HTR-8/SVneo (cell line): ENCODE measurements at regions not wholly inside any gene's neighbourhood (a gene's known extent, or its start where the extent isn't known, plus 50 kb on each side); places are given as distances from the start of the nearest gene placed in this dataset.

Experiments
- DNase-seq: peaks from one replicate; pipeline ENCODE4 v3.0.0; 2011; ENCODE audit warnings: low spot score, mixed read lengths; ENCODE audit not compliant: insufficient read length
- FAIRE-seq: peaks from 2 replicates; lab custom pipeline; 2011; peaks lifted over from hg19 to GRCh38; lab: Jason Lieb, UNC

DNA sequence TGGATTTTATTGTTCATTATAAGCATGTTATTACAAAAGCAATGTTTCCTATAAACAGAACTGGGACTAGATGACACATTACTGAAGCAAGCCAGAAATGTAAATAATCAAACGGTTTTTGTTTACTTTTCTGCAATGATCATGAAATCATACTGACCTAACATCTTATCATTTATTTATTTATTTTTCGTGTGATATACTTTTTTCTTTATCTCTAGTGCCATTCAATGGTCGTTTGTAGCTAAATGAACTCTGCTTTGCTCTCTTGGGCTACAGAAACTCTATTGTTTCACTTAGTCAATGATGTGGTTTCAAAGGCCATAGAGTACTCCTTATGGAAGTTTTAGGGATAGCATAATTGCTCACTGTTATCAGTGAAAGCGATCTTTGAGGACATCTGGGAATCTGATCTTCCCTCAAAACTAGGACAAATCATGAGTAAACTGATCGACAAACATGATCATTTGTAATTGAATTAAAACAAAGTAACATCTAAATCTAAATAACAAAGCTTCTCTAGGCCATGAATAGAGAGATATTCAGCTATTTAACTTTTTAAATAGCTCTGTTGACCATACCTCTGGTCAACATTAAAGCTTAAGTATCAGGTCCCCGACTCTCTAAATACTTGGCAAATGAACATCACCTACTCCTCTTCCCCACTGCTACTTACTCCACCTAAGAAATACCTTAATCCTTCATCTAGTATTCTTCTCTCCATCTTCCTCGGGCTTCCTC lies 933.4 kb downstream of the TFAP2A start:
- DNase-seq = no peak
- no peak for FAIRE-seq

DNA sequence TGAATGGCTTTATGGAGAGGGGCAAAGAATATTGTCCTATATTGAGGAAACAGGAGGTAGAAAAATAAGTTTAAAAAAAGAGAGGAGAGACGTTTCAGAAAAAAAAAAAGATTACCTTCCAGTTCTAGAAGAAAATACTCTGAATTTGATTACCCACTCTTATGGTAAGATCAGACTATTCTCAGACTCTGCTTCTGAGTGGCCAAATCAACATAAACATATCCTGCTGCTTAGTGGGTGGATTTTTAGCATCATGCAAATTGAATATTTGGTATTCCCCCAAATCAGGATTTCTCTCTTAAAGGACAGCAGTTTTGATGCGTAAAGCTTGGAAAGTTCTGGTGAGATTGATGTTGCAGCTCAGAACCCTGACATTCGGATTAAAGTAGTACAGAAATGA lies 946.6 kb downstream of the TFAP2A start:
- no peak for DNase-seq
- FAIRE-seq = no peak

DNA sequence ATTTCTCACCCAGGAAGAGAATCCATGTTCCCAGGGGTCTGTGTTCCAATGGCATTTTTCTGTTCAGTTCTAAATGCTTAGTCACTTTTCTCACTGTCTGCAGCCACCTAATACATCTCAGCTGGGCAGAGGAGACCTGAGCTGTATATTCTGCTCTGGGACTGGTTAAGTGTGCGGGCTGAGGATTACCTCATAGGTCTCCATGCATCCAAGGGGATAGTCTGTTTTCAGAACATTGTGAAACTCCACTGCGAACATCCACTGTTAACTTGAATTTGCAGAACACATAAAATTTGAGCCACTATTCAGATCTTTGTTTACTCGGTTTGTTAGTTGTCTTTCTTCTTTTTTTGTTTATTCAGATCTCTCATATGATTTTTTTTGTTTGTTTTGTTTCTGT lies 947.1 kb downstream of the TFAP2A start:
- DNase-seq = no peak
- FAIRE-seq = no peak

DNA sequence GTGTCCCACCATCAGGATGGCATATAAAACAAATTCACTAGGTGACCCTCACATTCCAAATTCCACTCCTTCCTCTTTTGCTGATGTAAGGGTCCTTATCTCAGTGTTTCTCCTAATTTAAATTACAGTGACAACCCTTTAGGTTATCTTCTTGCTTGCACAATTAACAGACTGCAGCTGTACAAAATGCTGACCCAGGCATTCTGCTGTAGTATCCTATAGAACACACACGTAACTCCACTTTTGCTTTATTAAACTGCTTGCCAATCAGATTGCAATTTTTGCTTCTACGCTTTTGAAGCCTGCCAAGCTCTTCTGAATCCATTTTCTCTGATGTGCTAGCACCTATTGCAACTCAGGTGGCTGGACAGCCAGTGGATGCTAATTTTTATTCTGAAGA lies 950.3 kb downstream of the TFAP2A start:
- FAIRE-seq (no peak), DNase-seq (no peak)

DNA sequence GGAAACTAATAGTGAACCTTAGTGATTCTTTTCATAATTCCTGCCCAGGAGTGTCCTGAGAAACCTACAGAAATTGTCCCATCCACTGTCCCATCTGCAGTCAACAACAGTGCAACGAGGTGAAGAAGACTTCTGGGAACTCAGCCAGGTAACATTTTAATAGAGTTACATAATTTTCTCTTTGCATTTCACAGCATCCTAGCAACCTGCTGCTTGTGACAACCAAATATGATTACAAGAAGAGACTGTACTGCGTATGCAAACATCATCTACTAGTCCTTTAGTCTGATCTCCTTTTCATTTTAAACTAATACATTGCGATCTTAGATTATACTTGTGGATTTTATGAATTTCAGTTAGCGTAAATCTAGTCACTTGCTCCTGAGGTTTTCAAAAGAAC lies 951.6 kb downstream of the TFAP2A start:
- DNase-seq = no peak
- no peak for FAIRE-seq

DNA sequence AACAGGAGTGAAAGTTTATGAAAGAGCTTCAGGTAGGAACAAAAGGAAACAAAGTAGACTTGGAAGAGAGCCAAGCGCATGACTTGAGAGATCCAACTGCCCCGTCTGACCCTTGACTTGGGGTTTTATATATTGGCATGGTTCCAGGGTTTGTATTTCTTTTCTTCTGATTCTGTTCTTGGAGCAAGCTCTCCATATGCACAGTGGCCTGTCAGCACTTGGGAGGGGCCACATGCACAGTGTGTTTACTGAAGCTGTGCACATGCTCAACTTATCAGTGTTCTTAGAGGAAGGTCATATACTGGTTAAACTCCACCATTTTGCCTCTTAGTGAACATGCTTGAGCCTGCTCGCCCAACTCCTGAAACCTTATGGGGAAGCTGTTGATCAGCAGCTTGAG lies 953.7 kb downstream of the TFAP2A start:
- DNase-seq (no peak), FAIRE-seq (no peak)

DNA sequence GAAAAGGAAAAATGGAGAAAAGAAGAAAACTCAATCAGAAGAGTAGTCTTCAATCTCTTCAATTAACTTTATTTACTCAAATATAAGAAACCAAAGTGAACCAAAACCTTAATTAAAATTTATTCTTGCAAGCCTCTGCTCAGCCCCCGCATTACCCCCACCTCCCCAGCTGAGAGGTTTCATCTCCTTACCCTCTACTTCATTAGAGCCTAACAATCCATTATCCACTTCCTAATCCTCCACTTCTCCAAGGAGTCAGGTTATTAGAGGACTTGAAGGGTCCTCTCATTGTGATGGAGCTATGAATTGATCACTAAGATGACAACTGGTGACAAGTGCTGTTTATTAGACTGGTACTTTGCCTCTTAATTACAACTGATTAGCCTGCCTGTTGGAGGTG lies 956.5 kb downstream of the TFAP2A start:
- DNase-seq = no peak
- no peak for FAIRE-seq

DNA sequence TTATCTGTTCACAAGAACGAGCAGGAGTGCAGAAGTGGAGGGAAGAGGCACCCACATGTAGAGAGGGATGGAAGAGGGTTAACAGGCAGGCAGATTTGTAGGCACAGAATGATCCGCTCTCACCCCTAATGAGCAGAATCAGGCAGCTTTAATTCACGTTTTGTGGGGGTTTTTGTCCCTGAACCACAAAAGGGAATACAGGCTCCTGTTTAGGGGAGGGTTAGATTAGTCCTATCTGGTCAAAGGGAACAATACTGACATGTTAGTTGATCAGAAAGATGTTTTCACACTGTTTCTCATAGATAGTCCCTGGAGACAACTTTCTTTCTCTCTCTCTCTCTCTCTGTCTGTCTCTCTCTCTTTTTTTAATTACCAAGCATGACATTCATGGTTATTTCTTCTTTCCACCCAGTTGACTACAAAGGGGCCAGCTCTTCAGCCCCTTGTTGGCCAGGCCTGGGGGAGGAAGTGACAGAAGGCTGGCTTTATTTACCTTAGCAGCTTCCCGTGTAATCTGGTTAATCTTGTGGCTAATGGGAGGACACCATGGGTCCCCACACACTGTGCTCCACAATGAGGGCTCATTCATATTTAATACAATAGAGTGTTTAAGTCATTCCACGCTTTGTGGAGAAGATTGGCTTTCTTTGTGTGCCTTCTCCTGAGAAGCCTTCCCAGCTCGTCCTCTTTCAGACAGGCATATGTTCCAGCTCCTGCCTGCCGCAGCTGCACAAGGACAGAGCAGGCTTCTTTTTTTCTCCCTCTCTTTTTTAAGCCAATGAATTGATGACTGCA lies 958.8 kb downstream of the TFAP2A start:
- FAIRE-seq (peak; percentile 51), DNase-seq (no peak)

DNA sequence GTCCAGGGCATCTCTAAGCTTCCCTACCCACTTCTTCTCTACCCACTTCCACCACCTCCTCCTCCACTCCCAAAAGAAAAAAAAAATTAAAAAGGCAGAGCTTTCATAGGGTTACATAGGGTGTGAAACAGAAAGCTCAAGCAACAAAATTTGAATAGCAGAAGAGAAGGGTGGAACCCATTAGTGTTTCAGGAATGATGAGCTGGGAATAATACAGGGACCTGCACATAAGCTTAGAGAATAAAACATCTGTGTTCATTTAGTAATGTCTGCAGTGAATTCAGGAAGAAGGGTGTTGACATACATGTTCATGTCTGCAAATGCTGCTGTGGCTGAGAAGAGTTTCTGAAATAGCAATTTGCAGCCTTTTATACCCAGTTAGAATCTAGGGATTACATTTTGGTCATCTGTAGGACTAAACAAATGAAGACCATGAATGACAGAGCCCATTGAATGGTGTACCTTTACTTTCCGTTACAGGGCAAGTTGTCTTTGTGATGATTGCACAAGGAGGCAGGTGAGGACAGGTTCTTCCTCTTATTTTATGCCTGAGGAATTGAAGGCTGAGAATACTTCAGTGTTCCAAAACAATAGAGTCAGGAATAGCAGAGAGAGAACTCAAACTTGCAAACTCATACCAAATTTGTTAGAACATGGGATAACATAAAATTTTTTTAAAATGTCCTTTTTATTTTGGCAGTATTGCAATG lies 975.1 kb downstream of the TFAP2A start:
- no peak for DNase-seq
- no peak for FAIRE-seq

DNA sequence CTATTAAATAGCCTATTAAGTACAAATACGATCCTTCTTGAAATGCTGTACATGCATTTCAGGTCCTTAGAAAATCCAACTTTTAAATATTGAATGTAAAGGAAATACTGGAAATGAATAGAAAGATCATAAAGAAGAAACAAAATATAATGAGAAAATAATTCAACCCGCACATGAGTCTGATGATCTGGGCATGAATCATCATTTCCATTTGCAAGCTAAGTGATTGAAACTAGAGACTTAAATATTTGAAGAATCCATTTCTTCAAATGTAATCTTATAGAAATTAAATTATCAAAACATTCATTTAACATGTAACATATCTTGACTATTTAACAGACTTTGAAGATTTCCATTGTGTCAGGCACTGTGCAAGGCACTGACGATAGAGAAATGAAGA lies 977.0 kb downstream of the TFAP2A start:
- DNase-seq = no peak
- FAIRE-seq = no peak

DNA sequence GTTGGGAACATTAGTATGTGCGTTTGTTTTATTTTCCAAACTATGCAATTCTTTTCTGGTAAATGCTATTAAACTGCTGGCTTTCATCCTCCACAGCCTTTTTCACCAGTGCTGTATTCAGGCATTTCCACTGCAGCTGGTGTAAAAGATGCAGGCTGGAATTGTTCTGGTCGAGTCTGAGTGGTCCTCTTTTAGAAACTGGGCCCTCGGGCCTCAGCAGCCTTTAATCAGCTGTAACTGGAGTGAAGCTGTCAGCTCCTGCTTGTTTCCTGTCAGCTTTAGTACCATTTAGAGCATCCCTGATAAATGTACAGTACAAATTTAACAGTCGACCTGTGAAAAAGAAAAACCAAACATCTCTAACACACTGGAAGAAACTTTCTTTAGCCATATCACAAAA lies 979.6 kb downstream of the TFAP2A start:
- DNase-seq (no peak), FAIRE-seq (no peak)

DNA sequence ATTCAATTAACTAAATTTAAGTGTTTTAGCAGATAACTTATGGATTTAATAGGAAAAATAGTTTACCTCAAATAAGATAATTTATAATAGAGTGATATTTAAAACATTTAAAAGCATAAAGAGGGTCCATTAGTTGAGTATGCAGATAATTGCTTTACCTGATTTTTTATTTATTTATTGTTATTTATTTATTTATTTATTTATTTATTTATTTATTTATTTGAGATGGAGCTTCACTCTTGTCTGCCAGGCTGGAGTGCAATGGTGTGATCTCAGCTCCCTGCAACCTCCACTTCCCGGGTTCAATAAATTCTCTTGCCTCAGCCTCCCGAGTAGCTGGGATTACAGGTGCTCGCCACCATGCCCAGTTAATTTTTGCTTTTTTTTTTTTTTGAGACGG lies 982.9 kb downstream of the TFAP2A start:
- no peak for DNase-seq
- FAIRE-seq = no peak

DNA sequence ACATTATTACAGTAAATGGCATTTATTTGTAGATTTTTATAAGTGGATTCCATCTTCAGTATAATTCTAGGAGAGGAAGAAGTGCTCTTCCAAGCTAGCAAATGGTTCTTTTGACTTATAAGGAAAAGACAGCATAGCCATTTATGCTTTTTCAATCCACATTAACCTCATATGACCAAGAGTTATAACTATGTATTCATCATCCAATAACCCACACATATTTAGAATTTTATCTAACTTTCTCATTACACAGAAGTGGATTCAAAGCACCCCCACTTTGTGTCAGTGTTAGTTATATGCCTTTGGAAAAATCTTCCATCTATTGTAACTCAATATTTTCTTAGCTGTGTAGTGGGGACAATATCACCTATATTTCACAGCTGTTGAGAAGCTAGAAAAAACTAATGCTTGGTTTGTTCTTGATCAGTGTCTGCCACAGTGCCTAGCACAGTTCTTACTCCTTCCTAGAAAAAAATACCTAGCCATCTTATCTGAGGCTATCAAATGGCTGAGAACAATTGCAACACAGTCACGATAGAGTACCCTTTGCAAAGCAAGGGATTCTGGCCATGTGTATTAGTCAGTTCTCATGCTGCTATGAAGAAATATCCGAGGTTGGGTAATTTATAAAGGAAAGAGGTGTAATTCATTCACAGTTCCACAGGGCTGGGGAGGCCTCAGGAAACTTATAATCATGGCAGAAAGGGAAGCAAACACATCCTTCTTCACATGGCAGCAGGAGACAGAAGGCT lies 986.3 kb downstream of the TFAP2A start:
- FAIRE-seq = no peak
- DNase-seq = no peak

DNA sequence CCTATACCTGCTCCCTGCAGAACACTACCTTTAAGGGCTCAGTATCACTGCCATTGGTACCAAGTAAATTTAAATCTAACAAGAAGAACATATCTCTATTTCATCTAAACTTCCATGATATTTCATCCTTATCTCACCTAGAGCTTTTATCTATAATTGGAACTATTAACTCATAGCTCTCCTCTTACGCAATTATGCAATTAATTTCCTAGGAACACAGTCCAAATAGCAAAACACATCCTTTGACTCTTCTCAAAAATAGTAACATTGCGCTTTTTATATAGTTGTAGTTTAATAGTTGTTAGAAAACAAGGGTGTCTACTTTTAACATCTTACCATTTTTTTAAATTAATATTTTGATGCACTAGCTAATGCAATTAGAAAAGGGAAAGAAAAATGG lies 986.8 kb upstream of the SLC35B3 start:
- no peak for DNase-seq
- no peak for FAIRE-seq

DNA sequence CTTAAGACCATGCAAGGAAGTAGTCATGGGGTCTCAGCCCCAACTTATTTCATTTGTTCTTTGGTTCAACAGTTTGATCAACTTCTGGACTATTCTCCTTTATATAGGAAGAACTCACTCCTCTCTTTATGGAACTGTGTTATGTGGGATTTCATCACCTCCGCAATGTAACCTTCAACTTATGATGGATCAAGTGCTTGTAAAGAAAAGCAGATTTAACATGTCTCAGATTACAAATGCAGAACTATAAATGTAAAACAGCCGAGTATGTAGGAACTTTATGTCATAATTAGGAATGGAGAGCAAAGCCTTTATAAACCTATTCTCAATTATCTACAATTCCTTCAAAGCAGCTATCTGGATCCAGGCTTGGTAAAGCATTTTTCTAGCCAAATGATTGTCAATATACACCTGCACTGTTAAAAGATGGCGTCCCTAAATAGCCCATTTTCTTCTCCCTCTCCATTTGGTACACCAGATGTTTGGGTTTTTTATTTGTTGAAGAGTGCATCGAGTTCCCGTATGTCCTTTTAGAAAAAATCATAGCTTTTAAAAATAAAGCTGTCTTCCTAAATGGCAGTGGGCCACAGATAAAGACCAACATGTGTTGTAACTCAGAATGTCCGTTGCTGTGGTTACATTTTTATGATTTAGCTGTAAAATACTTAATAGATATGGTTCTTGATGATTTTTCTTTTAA lies 985.1 kb upstream of the SLC35B3 start:
- DNase-seq = no peak
- no peak for FAIRE-seq

DNA sequence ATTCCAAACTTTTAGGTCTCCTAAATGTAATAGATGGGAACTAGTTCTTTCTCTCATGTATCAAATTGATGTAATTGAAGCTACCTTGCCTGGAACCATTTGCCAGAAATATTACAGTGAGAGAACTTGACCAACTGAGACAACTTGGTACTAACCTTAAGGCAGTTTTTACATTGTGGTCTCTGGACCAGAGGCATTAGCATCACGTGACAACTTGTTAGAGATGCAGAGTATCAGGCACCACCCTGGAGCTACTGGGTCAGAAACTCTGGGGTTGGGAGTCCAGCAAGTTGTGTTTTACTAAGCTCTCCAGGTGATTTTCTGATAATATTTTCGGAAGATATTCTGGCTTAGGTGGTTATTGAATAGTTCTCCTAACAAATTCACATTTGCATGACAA lies 982.1 kb upstream of the SLC35B3 start:
- DNase-seq (no peak), FAIRE-seq (no peak)

DNA sequence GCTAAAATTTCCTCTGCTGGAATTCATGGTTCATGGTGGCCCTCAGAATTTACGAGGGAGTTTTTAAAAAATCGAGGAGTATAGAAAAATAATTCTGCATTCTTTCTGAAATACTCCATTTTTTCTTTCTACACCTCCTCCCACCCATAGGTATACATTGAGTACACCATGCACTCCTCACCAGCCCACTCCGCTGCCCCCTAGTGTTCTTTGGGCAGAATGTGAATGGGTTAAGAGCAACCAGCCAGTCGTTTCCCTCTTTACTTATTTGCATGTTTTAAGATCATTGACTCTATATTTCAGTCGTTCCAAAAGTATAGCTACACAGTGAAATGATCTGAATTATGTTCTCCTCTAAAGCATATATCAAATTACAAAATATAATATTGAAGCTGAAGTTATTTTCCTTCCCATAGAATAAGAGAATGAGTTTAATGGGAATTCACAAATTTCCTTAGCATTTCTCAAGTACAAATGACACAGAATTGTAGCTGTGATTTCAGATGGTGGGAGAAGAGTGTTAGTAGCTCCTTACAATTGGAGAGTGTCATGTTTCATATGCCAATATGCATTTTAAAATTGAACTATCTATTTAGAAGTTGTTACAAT lies 977.7 kb upstream of the SLC35B3 start:
- DNase-seq (peak; percentile 19), FAIRE-seq (no peak)

DNA sequence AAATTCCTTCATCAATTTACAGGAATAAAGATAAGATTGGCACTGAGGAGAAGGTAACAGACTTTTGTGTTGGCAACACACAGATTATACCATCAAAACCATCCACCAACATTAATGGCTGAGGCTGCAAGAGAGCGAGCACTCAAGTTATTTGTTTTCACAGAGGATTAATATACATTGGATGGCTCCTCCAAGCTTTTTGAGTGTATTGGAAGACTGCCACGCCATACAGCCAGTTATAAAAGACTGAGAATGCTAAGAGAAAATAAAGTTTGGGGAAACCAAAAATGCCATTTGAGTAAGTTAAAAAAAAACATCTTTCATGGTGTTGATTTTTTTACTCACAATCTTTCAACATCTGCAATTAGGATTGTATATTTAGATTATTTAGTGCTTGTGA lies 973.8 kb upstream of the SLC35B3 start:
- no peak for FAIRE-seq

DNA sequence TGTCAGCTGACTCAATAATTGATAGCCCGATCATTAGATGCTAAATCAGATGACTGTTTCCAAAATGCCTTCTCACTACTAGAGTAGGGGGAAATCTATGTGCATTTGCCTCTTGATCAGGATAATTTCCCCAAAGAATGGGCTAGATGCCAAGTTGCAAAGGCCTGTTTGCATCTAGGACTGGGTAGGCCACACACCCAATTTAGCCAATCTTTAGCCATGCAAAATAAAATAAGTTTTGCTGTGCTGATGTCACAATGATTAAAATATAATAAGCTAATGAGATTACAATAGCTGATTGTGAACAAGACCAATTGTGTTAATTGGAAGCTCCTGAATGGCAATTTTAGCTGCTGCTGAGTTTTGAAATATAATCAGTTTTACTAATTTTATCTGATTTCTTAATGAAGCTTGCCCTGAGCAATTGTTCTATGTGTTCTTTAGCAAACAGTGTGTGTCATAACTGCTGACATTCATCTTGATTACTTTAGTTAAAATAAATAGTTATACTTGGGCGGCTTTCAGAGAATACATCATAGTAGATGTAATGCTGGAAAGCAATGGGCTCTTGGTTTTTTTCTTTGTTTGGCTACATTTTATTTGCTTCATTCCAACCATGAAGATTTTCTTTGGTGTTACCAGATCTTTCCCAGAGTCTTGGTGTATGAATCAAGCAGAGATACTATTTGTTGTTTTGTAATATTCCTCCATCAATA lies 973.2 kb upstream of the SLC35B3 start:
- FAIRE-seq (no peak), DNase-seq (no peak)

More for the DNA sequence above, 973.8 kb upstream of the SLC35B3 start:
- DNase-seq = no peak
